Ishikawa (cell line): ENCODE measurements at regions not wholly inside any gene's neighbourhood (a gene's known extent, or its start where the extent isn't known, plus 50 kb on each side); places are given as distances from the start of the nearest gene placed in this dataset.

Experiments used
- CEBPB ChIP-seq: IDR thresholded peaks from 2 replicates; pipeline ENCODE4 v1.6.1; 2012
- EGR1 ChIP-seq: IDR thresholded peaks from 2 replicates; pipeline ENCODE4 v1.6.1; 2012
- FOXM1 ChIP-seq: IDR thresholded peaks from 2 replicates; pipeline ENCODE4 v1.6.1; 2012; ENCODE audit warnings: low read depth, borderline replicate concordance
- MAX ChIP-seq: IDR thresholded peaks from 2 replicates; pipeline ENCODE4 v1.6.1; 2012
- TAF1 ChIP-seq: IDR thresholded peaks from 2 replicates; pipeline ENCODE4 v1.6.1; 2012; ENCODE audit warnings: low read depth, mild to moderate bottlenecking
- TCF12 ChIP-seq: IDR thresholded peaks from 2 replicates; pipeline ENCODE4 v1.6.1; 2012; ENCODE audit warnings: low read depth

GRCh38 chr2:211181626-211182025 is 625.2 kb downstream of the CPS1 start:
- TF ChIP-seq MAX (no peak), FOXM1 (no peak), TAF1 (no peak), TCF12 (no peak), EGR1 (no peak), CEBPB (no peak)
